Ecto neural progenitor cell (in vitro differentiated cells): ENCODE measurements at regions not wholly inside any gene's neighbourhood (a gene's known extent, or its start where the extent isn't known, plus 50 kb on each side); places are given as distances from the start of the nearest gene placed in this dataset.
"Not testable (repeated sequence)": the region's sequence is repeated elsewhere in the genome, so short reads cannot be mapped to it uniquely, and the experiment has no call there.

Experiments
- DNase-seq: peaks from one replicate; pipeline ENCODE4 v3.0.0-alpha.2; 2018; ENCODE audit warnings: low spot score

DNA sequence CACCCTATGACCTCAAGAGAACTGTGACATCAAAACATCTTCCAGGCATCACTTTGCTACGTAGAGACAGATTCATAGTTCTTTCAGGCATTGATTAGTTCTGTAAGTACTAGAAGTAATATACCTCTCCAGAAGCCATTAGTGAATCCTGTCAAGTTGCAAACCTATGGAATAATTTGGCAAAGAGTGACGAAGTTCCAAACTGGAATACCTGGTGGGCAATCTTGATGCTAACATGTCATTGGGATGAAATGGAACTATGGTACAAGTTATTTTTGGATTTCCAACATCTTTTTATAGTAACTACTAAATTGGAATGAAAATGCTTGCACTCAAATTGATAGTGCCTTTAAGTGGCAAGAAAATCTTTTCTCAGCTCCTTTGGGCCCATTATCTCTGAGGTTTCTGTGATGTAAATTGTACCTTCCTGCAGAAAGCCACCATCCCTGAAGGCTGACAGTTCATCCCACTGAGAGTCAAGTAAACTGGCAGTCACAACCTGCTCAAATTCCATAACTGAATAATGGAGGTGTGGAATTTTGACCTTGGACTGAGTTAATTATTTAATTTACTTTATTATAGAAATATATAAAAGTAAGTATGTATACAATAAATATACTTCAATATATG lies 435.5 kb downstream of the DTWD2 start:
- no peak for DNase-seq

DNA sequence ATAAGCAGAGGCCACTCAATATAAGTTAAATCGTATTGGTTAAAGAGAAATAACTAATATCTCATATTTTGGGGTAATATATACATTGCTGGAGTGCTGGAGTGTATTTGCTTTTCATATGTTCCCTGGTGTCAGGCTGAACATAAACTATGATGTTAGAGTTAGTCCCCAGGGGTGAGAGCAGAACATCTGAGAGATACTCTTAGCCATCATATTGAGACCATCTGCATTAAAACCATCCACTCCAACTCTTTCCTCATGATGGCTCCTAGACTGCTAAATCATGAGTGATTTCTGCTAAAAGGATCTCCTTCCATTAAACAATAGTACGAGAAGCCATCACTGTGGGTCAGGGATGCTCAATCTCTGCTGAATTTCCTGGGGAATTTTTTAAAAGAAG lies 436.2 kb downstream of the DTWD2 start:
- DNase-seq, result no peak

DNA sequence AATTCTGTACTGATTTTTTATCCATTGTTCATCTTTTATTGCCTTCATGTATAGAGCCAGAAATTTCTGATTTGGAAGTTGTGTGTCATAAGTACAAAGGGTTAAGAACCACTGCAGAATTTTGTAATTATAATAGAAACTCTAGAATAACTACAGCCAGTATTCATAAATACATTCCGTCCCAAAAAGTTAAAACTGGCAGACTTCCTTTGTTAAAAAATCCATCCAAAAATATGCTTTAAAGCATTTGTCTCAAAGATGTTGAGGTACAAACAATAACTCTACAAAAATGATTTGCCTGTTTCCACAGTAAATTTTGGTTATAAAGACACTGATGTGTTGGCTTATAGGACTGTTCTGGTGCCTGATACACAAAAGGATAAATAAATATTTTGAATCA lies 436.6 kb downstream of the DTWD2 start:
- DNase-seq, result no peak

DNA sequence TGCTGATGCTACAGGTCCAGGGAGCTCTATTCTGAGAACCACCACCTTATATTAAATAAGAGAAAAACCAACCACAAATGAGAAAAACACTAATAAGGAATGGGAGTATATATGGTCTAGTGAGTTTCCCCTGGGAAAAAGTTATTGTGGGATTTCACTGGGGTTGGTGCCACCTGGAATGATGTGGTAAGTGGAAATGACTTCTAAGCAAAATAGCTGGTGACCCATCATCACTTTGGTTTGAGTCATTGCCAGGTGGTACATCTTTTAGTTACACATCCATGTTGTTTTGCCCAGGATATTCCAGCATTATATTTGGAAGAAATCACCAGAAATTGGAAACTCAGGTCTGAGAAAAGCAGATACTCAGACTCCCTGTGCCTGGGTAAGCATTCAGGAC lies 437.3 kb downstream of the DTWD2 start:
- DNase-seq, result no peak

DNA sequence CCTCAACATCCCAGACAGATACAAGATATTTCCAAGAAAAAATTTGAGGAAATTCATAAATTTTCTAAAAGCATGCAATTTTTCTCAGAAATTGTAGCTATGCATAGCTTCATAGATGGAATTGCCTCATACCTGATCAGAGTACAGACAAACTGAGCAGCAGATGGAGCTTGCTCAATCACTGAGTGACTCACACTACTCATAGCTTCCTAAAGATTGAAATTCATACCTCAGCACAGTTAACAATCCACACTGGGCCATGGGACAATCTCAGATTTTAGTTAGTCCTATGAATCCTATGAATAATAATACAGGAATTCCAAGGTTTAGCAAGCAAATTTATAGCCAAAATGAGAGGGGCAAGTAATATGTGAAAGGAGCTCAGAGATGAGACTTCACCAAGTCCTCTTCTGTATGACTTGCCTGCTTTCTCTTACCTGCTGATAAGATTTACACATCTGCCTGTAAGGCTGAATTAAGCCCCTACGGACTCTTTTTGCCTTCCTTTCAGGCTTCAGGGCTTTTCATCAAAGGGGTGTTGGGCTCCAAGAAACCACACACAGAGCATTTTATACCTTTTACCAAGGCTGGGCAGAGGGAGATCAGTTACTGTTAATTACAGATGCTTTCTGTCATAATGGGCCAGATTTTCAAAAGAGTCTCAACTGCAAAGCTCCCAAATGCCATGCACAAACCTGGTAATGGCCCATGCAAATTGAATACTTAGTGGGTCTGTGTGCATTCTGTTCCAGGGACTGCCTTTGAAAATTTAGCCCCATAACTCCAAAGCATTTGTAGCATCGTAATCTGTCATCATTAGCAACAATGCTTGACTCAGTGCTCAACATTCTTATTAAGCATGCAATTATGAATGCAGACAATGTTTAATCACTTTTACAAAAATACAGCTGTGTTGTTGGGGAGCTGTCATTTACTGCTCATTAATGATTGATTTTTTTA lies 439.3 kb downstream of the DTWD2 start:
- no peak for DNase-seq

DNA sequence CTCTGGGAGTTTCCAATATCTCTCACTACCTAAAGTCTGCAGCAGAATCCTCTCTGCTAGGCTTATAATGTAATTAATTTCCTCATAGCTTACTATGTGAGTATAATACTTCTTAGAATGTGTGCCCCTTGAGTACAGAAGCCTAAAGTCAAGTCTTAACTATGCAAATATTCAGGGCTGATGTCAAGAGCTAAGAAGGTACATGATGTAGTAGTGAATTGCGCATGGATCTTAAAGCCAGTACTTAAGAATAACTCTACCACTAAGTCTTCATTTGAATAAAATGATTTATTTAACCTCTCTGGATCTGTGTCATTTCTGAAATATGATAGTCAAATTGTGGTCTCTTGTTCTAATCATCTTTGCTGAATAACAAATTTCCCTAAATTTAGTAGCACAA lies 442.9 kb downstream of the DTWD2 start:
- DNase-seq, result no peak

DNA sequence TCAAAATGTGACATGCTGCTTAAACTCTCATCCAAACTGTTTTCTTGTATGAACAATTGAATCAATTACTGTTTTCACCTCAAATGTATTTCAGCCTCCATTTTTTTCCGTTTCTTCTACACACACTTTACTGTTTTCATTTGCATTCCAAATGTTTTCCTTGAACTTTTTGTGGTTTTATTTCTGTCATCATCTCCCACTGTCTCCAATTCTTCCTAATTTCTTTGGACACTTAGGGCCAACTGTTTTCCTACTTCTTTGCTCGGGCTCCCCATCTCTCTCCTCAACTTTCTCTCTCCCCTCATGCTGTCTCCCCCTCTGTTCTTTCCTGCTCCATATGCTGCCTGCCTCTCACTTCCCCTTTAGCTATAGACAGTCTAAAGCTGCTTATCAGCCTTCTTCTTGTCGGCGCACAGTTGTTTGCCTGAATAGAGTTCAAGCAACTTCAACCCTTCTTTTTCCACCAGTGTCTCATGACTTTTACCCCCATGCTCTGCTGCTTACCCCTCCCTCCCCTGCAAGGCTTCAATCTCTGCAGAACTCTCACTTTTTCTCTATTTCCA lies 443.4 kb downstream of the DTWD2 start:
- no peak for DNase-seq

DNA sequence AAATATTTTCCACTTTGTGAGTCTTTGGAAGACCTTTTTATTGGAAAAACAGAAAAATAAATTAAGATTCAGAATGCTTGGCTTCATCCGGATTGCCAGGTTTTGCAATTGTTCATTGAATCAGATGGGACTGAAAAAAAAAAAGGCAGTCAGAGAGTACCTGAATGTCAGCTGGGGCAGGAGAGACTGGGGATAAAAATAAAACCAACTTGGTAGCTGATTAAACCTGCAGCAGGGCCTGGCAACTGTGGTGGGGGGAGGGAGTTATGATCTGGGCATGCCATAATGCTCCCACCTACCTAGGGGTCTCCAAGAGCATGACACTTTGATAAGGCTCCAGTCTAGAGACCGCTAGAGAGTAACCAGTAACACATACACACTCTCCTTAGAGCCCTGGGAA lies 454.4 kb downstream of the DTWD2 start:
- no peak for DNase-seq

DNA sequence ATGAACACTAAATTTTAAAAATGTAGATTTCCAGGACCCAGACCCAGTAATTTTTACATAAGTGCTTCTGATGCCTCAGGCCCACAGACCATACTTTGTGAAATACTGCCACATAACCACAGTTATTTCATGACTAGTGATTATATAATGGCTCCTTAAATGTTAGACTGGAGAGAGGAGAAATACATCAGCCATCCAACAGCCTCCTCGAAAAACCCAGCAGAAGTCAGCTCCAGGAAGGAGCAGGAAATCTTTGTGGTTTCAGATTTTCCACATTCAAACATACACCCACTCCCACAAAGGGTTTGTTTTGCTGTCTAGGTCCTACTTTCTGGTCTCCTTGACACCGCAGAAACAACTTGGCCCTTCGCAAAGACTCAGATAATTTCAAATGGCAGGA lies 455.2 kb downstream of the DTWD2 start:
- no peak for DNase-seq

DNA sequence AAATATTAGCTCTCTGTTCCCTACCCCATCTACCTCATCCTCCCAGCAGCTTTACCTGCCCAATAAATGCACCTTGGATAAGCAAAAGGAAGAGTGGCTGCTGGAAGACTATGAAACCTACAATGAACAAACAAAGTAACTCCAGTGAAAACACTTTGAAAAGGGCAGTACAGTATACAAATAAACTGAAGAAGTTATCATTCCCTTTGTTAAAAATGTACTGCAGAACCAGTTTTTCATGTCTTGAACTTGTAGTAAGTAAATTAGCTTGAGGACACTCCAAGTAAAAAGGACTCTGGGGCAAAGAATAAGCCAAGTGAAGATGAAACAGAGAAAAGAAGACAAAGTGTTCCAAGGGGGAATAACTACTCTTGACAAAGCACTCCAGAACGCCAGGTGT lies 457.1 kb downstream of the DTWD2 start:
- DNase-seq, result no peak

DNA sequence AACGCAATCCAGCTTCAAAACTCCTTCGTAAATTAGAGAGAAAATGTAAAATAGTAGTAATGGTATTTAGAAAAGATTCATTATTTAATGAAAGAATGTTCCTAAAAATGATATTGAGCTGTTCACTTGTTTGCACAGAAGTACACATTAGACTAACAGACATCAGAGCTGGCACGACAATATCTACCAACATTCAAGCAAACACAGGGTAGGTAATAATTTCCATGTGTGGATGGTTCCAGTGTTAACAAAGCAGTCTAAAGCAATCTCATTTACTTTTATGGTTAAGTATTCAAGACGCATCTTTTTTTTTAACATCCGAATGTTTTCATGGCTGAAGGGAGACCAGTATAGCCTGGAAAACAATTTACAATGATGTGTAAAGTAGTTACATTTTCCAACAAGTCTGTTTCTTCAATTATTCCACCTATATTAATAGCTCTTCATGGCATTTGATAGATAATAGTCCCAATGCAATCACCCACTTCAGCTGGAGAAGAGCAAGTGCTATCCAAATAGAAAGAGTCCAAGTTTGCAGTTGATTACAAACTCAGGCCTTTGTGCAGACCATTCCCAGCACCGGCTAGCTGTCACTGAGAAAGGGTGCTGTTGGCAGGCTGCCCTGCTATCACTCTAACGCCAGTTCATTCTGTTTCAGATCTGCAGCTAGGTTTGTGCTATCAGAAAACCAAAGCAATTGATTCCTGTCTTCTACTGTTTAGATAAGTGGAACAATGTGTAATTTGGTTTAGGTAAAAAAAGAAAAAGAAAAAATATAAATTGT lies 458.8 kb downstream of the DTWD2 start:
- DNase-seq, result no peak

DNA sequence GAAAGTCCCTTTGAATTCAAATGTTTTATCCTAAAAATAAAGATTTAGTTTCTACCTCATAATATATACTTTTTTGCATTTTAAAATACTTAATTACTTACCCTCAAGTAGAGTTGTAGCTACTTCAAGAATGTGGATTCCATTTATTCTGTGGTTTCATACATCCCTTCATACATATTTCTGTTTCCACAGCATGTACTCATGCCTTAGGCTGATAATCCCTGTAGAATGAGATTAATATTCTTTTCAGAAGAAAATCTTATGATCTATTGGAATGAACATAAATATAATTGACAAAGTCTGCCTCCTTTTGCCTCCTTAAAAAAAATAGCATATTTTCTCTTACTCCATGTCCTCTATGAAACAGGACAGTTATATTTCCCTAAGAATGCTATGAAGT lies 465.7 kb downstream of the DTWD2 start:
- no peak for DNase-seq

DNA sequence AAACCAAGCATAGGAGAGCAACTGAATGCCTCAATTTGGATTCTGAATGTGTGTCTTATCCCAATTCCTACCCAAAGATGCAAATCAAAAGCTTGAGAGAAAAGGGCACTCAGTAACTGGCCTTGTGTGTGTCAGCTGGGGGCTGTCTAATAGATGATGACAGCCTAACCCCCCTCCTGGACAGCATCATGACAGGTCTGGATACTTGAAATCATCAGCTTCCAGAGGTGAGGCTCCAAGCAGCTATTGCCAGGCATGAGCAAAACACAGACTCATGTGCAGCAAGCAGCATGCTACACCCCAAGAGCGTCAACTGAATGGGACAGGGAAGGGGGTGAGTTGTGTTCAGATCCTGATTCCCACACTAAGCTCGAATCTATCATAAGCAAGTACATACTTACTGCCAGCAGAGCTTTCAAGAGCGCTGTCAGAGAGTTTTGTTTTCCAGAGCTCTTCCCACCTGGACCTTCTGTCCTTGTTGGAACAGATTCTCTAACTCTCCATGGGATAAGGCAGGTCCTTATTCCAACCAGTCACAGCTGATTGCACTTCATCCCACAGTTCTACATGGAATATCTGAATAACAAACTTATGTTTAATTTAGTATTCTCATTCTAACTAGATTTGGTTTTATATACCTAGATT lies 467.5 kb downstream of the DTWD2 start:
- DNase-seq, result no peak

DNA sequence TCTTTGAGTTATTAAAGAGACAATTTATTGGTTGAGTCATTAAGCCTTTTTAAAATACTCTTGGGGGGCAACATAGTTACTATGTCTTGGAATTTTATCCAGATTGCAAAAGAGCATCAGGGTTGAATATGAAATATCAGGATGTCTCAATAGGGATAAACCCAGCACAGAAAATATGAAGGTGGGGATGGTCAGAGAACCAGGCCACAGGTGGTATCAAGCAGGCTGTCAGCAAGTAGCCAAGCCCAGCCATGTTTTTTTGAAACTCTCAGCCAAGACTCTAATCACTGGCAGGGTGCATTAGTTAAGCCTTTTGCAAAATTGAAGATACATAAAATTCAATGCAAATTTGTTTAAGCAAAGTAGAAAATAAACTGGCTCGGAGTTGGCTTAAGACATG lies 468.9 kb downstream of the DTWD2 start:
- DNase-seq, result no peak

DNA sequence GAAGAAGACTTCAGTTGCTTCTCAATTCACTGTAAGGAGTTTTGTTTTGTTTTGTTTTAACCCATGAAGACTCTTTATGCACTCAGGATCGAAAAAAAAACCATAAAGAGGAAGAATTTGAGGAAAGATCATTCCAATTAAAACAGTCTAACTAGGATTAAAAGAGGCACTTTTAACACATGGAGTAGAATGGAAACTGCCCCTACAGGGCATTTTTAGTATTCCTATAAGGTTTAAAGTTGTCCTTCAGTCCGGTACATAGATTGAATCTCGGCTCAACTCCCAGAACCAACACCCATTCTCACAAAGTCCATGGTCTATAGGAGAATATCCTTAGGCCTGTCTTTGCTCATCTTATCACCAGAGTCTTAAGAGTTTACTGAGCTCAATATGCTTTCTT lies 469.6 kb downstream of the DTWD2 start:
- DNase-seq, result no peak

DNA sequence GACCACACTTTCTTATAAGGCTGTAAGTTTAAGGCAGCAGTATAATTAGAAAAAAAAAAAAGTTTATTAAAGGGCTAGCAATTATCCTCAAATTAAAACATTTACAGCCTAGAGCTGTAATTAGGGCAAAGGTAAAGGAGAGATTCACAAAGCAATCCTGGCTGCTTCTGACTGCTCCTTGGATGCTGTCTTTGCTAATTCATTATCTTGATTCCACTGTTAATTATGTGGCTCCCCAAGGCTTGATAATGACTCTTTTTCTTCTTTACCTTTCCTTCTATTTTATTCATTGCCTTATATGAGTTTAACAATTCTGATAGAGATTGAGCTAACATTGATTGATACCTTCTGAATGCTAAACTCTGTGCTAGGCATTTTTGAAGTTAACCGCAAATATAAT lies 476.5 kb downstream of the DTWD2 start:
- DNase-seq, result no peak

DNA sequence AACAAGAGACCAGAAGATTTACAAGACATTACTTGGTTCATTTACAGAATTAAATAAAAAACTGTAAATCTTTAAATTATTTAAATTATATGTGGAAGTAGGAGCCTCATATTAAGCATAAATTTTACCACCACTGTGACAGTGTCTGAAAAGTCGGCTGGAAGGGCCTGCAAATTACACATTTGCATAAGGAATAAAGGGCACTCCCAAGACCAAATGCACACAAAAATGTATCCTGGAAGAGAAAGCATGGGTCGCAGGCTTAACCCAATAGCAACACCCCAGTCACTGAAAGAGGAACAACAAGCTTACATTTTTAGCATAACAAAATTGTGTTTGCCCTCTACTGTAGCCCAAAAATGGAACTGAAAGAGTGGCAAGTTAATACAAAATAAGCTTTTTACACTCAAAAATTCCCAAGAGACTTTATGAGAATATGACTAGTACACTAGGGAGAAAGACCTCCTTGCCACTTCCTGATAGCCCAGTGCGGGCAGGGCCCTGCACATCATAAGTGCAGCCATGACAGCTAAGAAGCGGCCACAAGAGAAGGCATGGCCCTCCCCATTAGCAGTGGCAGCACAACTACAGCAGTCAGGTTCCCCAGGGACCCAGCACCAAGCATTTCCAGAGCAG lies 482.0 kb downstream of the DTWD2 start:
- DNase-seq, result no peak

DNA sequence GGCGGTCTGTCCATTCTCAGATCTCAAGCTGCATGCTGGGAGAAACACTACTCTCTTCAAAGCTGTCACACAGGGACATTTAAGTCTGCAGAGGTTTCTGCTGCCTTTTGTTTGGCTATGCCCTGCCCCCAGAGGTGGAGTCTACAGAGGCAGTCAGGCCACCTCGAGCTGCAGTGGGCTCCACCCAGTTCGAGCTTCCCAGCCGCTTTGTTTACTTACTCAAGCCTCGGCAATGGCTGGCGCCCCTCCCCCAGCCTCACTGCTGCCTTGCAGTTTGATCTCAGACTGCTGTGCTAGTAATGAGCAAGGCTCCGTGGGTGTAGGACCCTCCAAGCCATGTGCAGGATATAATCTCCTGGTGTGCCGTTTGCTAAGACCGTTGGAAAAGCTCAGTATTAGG lies 486.1 kb downstream of the DTWD2 start:
- DNase-seq, result not testable (repeated sequence)

DNA sequence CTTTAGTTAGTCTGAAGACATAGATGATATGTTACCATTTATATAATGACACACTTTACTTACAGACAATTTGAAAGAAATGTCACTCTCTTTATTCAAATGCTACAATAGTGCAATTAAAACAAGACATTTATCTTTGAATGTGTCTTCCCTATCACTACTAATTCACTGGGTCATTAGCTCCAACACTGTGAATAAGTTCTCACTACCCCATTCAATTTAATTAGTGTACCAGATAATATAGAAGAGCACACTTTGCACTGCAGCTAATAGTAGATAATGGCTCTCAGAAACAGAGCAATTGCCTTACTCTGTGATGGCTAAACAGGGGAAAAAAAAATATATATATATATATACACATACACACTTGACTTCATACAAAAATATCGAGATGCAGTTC lies 497.0 kb downstream of the DTWD2 start:
- DNase-seq, result no peak

DNA sequence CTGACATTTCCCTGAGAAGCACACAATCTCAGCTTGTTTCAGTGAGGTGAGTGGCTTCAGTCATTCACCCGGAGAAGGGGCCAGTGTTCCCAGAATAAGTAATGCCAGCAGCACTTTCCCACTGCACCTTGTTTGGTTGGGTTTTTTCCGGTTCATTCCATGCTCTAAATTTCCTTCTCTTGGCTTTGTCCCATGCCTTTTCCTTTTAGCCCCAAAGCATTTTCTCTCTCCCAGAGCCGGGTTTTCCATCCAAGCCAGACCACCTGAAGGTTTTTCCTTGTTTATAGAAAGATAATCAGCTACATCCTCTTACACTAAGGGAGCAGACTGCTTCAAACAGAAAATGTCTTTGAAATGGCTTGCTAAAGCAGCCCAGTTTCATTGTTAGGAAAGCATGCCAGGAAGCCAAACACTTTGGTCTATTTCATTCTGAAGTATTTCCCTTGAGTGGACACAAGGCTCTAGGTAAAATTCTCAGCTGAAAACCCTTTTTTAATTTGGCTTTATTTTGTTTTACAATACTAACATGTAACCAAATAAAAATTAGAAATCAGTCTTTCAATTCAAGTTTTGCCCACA lies 501.6 kb downstream of the DTWD2 start:
- DNase-seq, result no peak

DNA sequence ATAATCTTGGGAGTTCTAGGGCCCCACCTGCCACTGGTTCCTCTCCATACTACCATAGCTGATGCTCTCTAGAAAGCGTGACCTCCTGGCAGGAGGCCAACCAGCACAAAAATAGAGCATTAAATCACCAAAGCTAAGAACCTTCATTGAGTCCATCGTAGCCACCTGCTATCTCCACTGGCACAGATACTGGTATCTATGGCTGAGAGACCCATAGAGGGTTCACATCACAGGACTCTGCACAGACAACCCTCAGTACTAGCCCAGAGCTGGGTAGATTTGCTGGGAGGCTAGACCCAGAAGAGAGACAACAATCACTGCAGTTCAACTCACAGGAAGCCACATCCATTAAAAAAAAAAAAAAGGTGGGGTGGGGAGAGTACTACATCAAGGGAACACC lies 509.1 kb downstream of the DTWD2 start:
- no peak for DNase-seq
